Upper lobe of left lung (tissue), 4 donors: ENCODE measurements at regions not wholly inside any gene's neighbourhood (a gene's known extent, or its start where the extent isn't known, plus 50 kb on each side); places are given as distances from the start of the nearest gene placed in this dataset.

Experiments
- CTCF ChIP-seq, 6 experiments: fragments of 450-650 bp in 4 of 6; fragments of 200-600 bp in 2 of 6; sonication (generic) in 2 of 6; IDR thresholded peaks; one replicate each; pipeline ENCODE4 v1.5.1; 2016 to 2019; ENCODE audit warnings: antibody characterized with exemption in 6 of 6
- EP300 ChIP-seq, 4 donors: sonication (generic); formaldehyde crosslinking; IDR thresholded peaks; one replicate each; pipeline ENCODE4 v1.5.1; 2017; ENCODE audit warnings: antibody characterized with exemption in 4 of 4, control low read depth in 2 of 4
- POLR2AphosphoS5 ChIP-seq, 2 donors: sonication (generic); formaldehyde crosslinking; IDR thresholded peaks; one replicate each; pipeline ENCODE4 v1.5.1; 2017; ENCODE audit warnings: antibody characterized with exemption in 2 of 2

GRCh38 chrX:94097868-94098267 is 423.9 kb downstream of the FAM133A start:
- no peak for TF ChIP-seq EP300 (IDR thresholded peaks at IDR 0.05)
- no peak for TF ChIP-seq CTCF (IDR thresholded peaks at IDR 0.05)
- TF ChIP-seq POLR2AphosphoS5 (IDR thresholded peaks at IDR 0.05), result no peak
